DMS153 treated with DMSO at 0.1 percent for 48 hours (cell line): ENCODE measurements at regions not wholly inside any gene's neighbourhood (a gene's known extent, or its start where the extent isn't known, plus 50 kb on each side); places are given as distances from the start of the nearest gene placed in this dataset.
"Not testable (repeated sequence)": the region's sequence is repeated elsewhere in the genome, so short reads cannot be mapped to it uniquely, and the experiment has no call there.

Experiments used
- DNase-seq: peaks from one replicate; lab custom pipeline; 2025; ENCODE audit not compliant: unreplicated experiment; lab: John Stamatoyannopoulos, UW

DNA sequence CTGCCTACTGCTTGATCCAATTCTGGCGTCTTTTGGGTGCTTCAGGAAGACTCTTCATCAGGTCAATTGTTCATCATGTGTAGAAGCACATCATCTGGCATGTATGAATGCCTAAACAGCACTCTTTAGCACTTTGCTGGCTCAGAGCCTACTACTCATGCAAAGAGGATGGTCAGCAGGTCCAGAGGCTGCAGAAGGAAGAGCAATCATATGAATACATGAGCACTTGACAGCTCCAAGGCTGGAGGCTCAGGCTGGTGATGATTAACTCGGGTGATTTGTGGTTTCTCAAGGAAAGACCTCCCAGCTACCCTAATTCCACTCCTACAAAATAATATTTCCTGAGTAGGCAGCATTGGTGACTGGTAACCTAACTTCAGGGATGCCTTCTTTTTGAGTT, 103.8 kb upstream of the CXCL13 start:
- no peak for DNase-seq

DNA sequence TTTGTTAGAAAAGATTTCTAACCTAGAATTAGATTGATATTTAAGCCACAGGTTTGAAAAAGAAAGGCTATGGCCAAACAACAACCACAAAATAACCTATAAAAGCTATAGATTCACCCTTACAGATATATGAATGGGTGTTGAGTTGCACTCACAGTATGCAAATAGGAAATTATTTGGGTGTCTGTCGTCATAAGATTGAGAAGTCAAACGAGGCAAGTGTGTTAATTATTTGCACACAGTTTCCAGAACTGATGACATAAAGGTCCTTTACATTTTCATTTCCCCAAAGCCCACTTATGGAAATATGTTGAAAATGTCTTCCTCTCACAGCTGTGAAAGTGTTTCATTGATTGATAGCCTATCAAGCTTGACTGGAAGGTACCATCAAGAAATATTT, 101.2 kb upstream of the CXCL13 start:
- DNase-seq: no peak

DNA sequence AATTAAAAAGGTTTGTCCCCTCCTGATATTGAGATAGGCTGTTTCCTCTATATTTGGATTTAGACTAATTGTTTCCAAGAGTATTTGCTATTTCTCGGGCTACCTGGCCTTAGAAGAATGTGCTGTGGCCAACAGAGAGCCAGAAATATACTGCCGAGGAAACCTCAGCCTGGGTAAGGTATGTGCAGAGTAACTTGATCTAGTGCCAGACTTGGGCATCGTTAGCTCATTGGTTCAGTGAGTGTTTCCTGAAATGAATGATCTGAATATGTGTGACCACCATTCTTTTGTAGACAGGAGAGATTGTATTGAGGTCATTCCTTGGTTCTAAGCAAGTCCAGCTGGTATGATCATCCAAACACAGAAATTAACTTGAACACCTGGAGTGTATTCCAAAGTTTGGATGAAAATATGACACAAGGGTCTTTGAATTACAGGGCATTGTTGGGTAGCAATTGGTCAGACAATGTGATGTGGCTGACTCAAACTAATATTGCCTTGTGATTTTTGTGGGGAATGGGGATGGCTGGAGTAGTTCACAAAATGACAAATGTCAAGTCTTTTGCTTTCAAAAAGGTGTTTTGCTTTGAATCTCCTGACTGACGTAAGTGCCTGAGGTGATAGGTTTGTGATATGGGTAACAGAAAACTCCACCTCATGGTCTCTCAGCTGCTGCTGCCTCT, 100.2 kb upstream of the CXCL13 start:
- no peak for DNase-seq

DNA sequence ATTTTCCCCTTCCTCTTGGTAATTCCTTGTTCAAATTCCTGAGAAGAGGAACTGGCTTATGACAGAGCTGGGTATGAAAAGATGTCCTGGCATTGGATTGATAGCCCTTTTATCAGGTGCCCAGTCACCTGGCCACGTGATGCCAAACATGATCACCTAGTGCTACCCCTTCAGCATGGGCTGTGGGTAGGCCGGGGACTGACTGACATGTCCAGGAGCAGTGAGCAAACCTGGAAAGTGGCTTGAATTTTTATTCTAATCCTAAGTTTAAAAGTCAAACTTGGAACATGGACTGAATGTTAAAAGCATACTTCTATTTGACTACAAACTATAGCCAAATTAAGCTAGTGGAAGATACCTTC, 99.7 kb upstream of the CXCL13 start:
- DNase-seq: no peak

DNA sequence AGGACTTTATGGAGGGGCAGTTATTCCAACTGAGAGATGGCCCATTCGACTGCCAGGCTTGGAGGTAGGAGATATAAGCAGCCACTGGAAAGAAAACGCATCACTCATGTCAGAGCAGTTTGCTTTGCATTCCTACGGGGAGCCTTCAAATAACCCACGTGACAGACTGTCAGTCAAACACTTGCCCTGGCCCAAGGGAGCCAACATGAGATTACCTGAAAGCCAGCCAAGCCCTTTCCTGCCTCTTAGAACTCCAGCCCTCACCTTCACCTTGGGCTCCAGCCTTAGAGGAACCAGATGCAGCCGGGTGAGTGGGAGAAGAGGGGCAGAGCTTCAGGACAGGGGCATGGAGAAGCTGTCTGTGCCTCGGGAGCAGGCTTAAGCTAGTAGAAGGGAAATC, 95.3 kb upstream of the CXCL13 start:
- no peak for DNase-seq

DNA sequence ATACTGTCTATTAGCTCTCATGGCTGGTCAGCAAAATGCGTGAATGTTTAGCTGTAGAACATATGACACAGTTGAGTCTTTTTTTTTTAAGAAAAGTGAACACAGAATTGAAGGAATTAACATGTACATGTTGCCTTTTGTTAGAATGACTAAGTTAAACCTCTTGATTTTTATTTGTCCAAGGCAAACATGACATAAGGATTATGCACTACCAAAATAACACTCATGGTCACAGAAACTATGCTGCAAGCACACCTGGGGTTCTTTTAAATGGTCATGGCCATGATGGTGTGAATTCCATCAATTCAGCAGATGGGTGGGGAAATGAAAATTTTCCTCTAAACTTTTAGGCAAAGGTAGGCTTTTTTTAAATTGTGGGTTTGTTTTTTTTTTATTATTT, 80.1 kb upstream of the CXCL13 start:
- DNase-seq: no peak

DNA sequence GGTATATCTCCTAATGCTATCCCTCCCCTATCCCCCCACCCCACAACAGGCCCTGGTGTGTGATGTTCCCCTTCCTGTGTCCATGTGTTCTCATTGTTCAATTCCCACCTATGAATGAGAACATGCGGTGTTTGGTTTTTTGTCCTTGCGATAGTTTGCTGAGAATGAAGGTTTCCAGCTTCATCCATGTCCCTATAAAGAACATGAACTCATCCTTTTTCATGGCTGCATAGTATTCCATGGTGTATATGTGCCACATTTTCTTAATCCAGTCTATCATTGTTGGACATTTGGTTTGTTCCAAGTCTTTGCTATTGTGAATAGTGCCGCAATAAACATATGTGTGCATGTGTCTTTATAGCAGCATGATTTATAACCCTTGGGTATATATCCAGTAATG, 77.7 kb upstream of the CXCL13 start:
- DNase-seq: not testable (repeated sequence)

DNA sequence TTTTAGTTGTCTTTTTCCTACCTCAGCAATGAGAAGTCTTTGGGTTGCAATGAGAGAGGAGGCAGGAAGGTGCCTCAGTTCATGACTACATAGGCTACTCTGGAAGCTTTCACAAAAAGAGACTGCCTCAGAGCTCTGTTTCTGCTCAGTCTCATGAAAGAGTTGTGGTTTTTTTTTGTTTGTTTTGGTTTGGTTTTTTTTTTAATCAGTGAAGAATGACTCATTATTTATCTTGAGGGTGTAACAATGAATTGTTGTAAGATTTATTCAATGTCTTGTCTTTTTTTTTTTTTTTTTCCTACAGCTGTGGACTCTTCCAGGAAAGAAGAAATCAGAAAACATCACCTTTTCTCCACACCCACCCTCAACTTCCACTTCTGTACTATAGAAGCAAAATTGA, 67.5 kb upstream of the CXCL13 start:
- no peak for DNase-seq

DNA sequence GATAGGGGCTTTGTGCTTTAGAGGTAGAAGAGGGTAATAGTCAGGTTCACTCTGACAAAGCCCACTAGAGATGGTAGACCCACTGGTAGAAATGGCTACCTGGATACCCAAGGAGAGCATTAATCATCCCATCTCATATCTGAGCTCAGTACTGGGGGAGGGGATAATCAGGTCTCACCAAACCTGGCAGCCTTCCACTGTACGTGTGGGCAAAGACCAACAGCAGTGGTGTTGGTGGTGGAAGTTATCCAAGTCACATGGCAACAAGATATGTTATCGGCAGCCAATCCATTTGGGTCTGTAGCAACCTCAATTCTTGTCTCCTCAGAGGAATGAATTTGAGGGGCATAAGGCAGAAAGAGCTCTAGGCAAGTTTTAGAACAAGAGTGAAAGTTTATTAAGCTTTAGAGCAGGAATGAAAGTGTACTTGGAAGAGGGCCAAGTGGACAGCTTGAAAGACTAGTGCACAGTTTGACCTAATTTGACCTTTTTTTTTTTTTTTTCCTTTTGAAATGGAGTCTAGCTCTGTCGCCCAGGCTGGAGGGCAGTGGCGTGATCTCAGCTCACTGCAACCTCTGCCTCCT, 67.0 kb upstream of the CXCL13 start:
- DNase-seq: peak; percentile 37
